ENCODE measurements at regions not wholly inside any gene's neighbourhood (a gene's known extent, or its start where the extent isn't known, plus 50 kb on each side); places are given as distances from the start of the nearest gene placed in this dataset.

DNA sequence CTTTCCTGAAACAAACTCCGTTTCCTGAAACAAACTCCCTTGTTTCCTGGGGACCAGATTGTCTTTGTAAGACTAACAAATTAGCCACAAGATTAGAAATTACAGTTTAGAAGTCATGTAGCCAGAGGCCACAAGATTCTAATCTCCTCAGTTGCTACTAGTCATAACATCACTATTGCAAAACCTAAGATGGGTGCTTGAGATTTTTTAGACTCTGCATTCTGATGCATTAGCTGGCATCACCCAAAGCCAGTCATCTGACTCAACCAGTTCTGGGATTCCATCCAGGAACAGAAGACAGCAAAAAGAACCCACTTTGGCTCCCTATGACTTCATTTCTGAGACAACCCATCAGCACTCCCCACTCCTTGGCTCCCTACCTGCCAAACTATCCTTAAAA is 367.9 kb upstream of the MBL2 start:
- no peak for ATAC-seq

DNA sequence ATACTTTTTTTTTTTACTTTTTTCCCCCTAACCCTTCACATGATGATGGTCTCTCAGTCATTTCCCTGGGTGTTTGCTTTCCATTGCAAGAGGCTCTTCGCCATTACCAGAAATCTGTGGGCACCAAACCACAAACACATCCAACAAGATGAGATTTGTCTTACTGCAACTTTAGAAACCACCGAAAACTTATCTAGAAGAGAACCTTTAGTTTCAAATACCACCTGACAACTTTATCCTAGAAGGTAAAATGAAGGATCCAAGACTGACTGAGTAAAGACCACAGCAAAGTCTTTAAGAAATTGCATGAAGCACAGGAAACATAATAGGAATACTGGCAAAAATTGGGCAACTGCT is 363.3 kb upstream of the MBL2 start:
- ATAC-seq, result no peak

DNA sequence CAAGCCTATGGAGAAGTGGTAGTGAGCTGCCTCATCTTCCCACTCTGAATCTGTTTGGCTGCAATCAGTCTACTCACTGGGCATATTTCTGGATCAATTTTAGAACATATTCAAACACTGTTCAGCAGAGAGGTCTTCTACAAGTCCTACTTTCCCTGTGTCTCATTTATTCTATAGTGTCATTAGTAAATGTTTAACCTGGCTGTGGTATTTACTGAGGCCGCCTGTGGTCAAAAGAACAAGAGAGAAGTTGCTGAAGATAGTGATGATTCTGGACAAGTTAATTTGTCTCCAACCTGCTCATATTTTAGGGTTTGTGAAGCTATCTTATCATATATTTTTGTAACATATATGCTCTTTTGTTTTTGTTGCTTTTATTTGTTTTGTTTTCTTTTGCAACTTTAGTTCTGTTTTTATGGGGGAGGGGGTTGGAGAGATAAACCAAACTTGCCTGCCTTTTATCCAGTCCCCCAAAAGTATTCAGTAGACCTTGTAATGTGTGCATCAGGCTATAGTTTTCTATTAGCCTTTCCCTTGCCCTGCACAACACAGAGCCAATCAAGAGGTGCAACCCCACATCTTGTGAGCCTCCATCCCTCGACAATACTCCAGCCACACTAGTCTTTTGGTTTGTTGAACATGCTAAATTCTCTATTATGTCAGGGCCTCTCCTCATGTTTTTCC is 362.8 kb upstream of the MBL2 start:
- ATAC-seq, result no peak

DNA sequence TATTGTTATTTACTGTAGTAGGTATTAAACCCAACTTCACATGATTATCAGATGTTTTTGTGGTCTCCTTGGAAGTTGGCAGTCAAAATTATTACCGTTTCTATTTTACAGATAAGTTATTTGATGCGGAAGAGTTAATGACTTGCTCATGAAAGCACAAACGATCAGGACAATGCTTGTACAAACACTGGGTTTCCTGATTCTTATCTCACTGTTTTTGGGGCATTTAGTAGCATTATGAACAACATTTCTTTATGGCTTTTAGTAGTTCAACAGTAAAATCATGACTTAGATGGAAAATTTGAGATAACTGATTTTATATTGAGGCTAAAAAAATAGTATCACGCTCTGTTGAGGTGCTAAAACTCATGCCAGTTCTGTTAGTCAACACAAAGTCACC is 361.5 kb upstream of the MBL2 start:
- ATAC-seq, result no peak

DNA sequence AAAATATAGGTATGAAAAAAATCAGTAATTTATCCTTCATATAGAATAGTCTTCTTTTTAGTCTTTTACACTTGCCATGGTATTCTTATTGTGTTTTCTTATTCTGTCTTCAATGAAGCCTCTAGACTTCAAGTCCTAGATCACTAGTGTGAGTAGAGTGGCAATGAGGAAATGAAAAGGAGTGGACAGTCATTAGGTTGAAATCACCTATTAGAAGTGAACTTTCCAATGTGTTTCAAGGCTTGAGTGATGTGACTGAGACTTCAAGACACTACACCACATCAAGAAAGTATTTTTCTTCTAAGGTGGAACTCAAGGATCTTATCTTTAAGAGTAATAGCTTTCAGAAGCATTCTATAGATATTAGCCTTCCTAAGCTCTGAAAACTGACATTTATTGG is 357.8 kb upstream of the MBL2 start:
- ATAC-seq, result no peak

DNA sequence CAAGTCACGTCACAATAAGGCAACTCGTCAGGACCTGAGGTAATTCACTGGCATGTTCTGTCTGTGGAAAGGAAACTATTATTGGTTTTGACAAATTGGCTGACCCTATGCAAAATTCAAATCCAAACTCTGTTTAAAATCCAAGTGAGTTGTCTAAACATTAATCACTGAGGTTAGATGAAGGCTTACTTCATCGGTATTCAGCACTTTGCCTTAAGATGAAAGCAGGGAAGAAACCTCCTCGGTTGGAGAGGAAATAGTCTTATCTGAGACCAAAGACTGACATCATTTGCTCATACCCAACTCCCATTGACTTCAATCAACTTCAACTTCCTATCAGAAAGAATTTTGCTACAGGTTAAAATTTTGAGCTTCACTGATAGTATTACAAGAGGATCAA is 355.1 kb upstream of the MBL2 start:
- no peak for ATAC-seq

DNA sequence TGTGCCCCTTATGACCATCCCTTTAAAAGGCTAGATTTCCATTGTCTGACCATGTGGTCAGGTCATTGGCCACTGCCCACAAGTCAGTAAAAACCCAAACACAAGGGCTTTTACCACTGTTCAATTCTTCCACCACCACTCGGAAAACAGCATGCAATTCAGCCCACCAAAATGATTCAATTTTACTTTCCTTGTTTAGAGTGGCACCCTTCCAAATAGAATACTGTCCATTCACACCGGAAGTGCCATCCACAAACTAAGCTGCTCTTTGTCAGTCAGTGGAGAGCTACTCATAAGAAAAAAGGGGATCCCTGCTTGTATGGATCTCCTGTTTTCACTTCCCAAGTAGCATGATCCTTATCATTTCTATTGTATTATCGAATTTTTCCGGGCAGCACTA is 350.7 kb upstream of the MBL2 start:
- ATAC-seq, result no peak

DNA sequence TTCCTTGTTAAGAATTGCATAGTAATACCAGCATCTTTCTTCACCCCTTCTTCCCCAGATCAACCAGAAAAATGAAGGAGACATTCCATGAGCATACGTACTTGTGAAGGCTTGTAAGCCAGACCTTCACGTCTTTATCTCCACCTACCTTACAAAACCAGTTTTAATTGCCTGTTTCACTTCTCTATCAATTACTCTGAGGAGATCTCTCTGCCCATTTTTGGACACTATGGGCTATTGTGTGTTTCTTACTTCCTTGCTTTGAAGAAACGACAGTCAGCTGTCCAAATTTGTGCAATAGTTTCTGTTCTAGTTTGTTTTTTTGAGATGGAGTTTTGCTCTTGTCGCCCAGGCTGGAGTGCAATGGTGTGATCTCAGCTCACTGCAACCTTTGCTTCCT is 349.7 kb upstream of the MBL2 start:
- no peak for ATAC-seq

DNA sequence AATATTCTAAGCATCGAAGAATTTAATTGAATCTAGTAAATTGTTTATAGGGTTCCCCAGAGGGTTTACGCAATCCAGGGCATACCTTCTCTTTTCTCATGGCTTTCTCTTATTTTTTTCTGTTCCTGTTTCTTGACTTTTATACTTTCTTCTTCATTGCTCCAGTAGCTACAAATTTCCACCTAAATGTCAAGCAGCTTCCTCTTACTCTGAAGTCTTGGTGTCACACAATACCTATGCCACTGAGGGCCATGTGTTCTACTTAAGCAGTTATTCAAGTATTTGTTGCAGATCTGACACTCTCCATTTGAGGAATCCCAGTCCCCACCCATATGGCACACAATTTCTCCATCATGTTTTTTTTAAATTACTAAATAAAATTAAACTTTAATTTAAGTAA is 343.1 kb upstream of the MBL2 start:
- no peak for ATAC-seq

DNA sequence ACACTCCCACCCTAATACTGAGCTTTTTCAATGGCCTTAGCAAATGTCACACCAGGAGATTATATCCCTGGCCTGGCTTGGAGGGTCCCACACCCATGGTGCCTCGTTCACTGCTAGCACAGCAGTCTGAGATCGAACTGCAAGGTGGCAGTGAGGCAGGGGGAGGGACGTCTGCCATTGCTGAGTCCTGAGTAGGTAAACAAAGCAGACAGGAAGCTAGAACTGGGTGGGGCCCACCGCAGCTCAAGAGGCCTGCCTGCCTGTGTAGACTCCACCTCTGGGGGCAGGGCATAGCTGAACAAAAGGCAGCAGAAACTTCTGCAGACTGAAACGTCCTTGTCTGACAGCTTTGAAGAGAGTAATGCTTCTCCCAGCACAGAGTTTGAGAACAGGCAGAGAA is 338.9 kb upstream of the MBL2 start:
- ATAC-seq, result no peak

DNA sequence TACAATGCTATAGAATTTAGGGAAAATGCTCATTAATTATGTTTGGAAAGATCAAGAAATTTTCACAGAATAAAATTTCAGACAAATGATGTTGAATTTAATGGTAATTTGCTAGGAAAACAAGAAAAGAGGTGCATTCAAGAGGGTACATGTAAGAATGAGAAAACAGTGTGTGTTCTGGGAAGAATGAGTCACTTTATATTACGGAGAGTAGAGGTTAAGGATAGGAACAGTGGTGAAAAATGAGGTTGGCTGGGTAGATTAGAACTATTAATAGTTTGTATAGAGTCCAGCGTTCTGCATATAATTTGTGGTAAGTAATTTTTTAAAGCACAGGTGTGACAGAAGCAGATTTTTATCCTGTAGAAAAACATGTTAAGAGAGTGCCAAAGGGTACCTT is 336.7 kb upstream of the MBL2 start:
- ATAC-seq, result no peak

DNA sequence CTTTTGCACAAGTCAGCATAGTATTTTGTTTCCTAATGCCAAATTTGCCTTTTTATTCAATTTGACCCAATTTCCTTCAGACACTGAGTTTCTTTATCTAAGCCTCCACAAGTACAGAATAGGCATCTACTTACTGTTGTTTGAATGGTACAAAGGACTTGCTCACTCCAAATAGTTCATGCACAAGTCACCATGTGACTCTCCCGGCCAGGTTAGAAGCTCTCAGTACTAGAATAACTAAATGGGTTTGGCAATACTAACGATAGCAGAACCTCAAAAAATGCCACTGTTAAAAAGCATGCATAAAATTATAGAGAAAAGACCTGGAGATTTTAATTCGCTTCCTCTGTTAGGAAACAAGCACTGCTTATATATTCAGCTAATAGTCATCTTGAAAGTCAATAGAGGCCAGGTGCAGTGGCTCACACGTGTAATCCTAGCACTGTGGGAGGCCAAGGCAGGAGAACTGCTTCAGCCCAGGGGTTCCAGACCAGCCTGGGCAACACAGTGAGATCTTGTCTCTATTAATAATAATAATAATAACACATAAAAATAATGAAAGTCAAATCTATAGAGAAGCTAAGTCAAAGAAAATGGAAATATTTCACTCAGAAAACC is 335.8 kb upstream of the MBL2 start:
- no peak for ATAC-seq

DNA sequence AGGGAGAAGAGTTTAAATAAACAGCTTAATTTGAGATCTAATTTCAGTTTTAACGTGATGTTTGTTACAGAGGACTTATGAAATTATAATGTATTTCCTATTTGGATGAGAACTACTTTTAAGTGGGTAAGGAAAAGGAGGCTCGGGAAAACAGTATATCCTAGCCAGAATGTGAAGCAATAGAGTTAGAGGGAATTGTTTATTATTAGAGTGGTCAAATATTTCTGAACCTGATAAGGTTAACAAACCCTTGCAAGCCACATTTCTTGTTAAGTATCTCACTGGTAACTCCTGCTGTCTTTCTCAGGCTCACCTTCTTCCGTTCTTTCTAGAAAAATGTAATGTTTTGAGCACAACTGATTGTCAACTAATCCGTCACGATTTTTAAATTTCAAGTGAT is 335.1 kb upstream of the MBL2 start:
- no peak for ATAC-seq

DNA sequence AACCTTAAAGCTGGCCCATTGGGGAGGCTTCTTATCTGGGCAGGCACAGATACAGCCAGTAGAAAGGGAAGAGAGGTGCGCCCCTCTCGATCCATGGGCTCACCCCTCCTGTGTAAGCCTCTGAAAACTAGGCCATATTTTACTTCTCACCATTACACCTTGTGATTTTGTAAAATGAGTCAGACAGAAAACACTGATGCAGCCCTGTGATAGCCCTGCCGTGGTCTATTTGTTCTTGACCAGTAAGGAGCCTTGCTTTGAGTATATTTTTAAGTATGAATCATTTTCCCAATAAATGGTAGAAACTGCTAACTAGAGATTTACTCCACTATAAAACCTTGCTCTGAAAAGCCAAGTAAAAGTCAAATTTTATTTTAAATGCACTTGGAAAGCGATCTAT is 329.8 kb upstream of the MBL2 start:
- ATAC-seq, result no peak

DNA sequence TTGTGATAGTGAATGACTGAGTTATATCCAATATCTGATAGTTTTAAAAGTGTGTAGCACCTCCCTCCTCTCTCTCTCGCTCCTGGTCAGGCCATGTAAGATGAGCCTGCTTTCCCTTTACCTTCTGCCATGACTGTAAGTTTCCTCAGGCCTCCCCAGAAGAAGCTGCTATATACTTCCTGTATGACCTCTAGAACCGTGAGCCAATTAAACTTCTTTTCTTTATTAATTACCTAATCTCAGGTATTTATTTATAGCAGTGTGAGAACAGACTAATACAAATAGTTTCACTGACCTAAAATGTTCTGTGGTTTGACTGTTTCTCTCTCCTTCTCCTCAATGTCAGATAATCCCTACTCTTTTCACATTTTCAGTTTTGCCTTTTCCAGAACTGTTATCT is 321.3 kb upstream of the MBL2 start:
- ATAC-seq, result no peak

DNA sequence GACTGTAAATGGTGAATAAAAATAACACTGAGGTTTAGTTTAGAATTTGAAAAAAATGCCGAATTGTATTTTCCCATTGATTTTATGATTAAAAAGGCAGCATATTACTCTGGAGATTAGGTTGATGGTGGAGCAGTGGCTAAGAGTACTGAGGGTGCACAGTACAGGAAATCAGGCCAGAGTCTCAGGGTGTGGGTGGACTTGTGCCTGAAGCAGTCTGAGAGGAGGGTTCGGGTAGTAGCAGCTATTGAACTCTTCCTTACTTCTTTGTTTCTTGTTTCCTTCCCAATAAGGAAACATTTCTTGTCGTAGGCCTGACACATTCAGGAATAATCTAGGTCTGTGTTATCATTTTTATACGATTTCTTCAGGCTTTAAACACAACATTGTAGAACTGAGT is 319.0 kb upstream of the MBL2 start:
- no peak for ATAC-seq

DNA sequence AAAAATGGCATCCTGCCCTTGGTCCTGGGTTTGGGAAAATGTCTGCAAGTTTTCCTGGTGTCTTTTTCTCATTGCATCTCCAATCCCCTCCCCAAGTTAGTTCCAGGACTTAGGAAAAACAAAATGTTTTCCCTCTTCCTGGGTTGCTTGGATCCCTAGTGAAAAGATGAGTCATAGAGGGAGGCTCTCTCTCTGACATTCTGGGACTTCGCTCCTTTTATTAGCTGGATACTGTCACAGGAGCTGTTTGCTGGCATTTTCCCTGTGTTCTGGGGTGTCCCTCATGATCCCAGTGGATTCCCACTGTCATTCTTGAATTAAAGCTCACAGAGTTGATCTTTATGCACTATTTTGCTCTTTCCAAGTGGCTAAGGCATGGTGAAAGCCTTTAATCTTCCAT is 316.4 kb upstream of the MBL2 start:
- no peak for ATAC-seq

DNA sequence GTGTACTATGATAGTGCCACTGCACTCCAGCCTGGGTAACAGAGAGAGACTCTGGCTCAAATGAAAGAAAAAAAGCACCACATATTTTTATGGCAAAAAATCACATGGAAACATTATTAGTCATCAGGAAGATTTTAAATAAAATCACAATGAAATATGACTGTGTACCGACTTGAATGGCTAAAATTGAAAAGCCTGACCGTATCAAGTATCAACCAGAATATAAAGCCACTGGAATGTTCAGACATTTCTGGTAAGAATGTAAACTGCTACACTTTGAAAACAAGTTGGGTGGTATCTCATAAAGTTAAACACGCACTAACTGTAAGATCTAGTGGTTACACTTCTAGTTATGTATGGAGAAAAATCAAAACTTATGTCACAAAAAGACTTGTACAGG is 306.7 kb upstream of the MBL2 start:
- ATAC-seq, result no peak

DNA sequence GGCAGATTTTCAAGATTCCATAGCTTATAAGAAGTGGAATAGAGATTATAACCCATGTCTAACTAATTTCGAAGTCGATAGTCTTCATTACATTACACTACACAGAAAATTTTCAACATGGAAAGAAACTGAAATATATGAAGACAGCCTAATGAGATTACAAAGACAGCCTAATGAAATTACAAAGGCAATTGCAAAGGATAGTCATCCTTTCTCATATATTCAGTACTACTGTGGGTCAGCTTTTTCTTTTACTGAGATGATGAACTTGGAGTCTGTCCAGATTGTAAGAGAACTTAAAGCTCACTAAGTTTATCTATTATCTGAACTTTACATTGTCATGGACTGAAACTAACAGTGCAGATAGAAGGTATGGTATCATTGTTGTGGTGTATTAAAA is 304.4 kb upstream of the MBL2 start:
- no peak for ATAC-seq

DNA sequence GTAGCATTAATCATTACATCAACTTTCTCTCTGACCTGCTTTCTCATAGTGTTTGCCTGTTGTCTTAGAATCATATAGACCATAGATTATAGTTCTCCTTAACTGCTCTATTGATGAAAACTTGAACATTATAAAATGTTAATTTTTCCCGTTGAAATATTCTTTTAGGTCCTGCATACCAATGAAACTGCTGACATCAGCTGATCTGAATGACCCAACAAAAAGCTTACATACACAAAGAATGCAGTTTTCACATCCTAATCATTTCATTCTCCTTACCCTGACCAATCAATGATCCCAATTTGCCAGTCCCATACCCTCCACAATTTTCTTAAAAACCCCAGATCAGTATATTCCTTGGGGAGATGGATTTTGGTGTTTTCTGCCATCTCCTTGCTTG is 302.9 kb upstream of the MBL2 start:
- ATAC-seq, result no peak

DNA sequence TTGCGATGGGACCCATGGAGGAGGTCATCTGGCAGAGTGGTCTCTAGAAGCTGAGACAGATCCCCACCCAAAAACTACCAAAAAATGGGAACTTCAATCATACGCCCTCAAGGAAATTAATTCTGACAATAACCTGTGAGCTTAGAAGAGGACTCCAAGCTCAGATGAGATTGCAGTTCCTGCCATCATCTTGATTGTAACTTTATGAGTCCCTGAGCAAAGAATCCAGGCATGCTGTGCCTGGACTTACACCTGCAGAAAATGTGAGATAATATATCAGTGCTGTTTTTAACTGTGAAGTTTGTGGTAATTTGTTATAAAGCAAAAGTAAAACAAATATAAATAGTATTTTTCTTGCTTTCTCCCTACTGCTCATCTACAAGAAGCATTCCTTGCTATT is 299.6 kb upstream of the MBL2 start:
- no peak for ATAC-seq

DNA sequence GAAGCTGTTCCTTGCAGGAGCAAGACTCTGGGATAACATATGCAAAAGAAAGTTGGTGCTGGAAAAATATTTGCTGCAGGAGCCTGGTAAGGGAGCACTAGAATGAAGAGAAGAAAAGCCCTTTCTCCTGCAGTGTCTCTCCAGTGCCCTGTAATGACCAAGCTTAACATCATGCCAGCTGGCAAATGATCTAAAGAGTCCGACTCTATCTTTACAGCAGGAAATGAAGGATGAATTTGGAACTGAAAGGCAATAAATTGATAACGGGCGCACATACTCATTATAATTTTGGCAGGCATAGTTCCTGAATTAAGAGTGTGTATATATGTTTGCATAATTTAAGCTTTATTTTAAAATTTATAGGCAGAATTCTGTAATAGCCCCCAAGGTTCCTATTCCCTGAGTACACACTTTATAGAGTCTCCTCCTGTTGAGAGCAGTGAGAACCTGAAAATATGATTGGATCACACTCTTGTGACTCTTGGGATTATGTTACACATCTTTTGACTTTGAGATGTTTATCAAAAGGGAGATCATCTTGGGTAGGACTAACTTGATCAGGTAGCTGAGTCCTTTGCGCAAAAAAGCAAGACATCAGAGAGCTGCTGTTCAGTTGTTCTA is 299.0 kb upstream of the MBL2 start:
- ATAC-seq, result no peak

DNA sequence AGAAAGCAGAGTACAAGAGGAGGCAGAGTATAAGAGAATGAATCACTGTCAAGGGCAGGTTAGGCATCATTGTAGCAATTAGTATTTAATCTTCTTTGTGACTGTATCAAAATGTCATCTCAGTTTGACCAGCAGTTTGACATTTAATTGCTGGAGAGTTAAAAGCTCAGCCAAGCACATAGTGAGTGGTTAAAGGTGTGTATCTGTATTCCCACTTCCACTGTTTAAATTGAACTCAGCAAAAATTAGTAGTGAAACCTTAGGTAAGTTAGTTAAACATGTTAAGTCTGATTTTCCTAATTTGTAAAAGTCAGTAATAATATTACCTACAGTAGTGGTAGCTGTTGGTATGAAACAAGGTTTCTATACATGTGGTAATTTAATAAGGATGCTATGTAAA is 296.4 kb upstream of the MBL2 start:
- ATAC-seq, result no peak

DNA sequence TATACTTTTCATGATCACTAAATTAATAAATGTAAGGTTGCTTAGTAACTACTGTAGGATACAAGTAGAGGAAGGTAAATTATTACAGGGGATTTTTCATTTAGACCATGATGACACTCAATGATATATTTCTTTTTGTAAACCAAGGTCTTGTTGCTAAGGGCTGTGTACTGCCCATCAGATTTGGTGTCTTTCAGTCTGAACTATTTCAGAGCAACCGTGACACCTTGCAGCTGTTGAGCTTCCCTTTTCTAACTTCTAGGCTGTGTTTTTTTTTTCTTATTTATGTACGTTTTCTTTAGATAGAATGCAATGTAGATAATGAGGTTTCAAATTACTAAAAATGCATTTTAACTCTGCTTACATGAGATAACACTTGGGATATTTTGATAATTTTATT is 292.0 kb upstream of the MBL2 start:
- ATAC-seq, result no peak

DNA sequence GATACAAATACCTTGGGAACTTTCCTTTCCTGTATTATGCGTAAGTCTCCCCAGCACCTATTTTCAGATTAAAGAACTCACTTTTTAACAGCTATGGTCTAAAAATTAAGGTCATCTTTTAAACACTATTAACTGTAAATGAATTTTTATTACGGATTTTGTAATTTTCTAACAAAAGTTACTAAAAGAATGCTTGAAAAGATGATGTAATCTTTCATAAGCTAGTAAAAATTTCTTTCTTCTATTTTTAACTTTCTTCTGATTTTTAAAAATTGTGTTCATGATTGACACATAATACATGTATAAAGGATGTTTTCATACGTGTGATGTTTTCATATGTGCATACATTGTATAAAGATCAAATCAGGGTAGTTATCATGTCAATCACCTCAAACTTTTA is 291.2 kb upstream of the MBL2 start:
- no peak for ATAC-seq
